Keratinocyte (primary cell): ENCODE measurements at regions not wholly inside any gene's neighbourhood (a gene's known extent, or its start where the extent isn't known, plus 50 kb on each side); places are given as distances from the start of the nearest gene placed in this dataset.
"Not testable (repeated sequence)": the region's sequence is repeated elsewhere in the genome, so short reads cannot be mapped to it uniquely, and the experiment has no call there.

ENCODE experiments used
- DNase-seq: peaks from one replicate; pipeline ENCODE4 v3.0.0-alpha.2; 2011; ENCODE audit warnings: low read depth, missing footprints, low spot score
- FAIRE-seq: peaks from 2 replicates; lab custom pipeline; 2011; peaks lifted over from hg19 to GRCh38; lab: Jason Lieb, UNC
- H2AFZ ChIP-seq: 2 replicates; pipeline ENCODE4 v1.6.0; 2012; ENCODE audit warnings: low read length, control low read depth, inconsistent platforms; ENCODE audit not compliant: control insufficient read depth
- H3K27ac ChIP-seq: 2 replicates; pipeline ENCODE4 v1.5.1; 2011; ENCODE audit warnings: low read length; ENCODE audit not compliant: control insufficient read depth, insufficient read depth
- H3K27me3 ChIP-seq: 3 replicates; pipeline ENCODE4 v1.6.0; 2011; ENCODE audit warnings: low read length; ENCODE audit not compliant: control insufficient read depth, insufficient read depth; ENCODE audit errors: extremely low read depth
- H3K36me3 ChIP-seq, 2 experiments: 2 replicates in 1 of 2; 3 replicates in 1 of 2; pipeline ENCODE4 v1.5.1; 2011; ENCODE audit warnings: low read length in 2 of 2, mild to moderate bottlenecking in 1 of 2; ENCODE audit not compliant: control insufficient read depth in 2 of 2, insufficient read depth in 2 of 2; ENCODE audit errors: extremely low read depth in 1 of 2
- H3K4me1 ChIP-seq: 3 replicates; pipeline ENCODE4 v1.5.1; 2011; ENCODE audit warnings: low read length; ENCODE audit not compliant: control insufficient read depth, insufficient read depth; ENCODE audit errors: extremely low read depth
- H3K4me2 ChIP-seq: 3 replicates; pipeline ENCODE4 v1.6.0; 2011; ENCODE audit warnings: low read depth, low read length; ENCODE audit not compliant: control insufficient read depth, insufficient read depth; ENCODE audit errors: extremely low read depth
- H3K4me3 ChIP-seq, 3 experiments: fragments of 200-600 bp in 1 of 3; sonication (generic) in 1 of 3; 2 replicates in 2 of 3; 3 replicates in 1 of 3; pipeline ENCODE4 v1.5.1; 2011 to 2016; ENCODE audit warnings: low read length in 3 of 3, mild to moderate bottlenecking in 3 of 3, control low read depth in 2 of 3, inconsistent platforms in 1 of 3, low read depth in 1 of 3, mixed read lengths in 1 of 3, mixed run types in 1 of 3, moderate library complexity in 1 of 3; ENCODE audit not compliant: control insufficient read depth in 2 of 3, insufficient read depth in 2 of 3; ENCODE audit errors: extremely low read depth in 1 of 3
- H3K79me2 ChIP-seq: 2 replicates; pipeline ENCODE4 v1.6.0; 2012; ENCODE audit warnings: low read length; ENCODE audit not compliant: control insufficient read depth, insufficient read depth
- H3K9ac ChIP-seq: 3 replicates; pipeline ENCODE4 v1.6.0; 2011; ENCODE audit warnings: low read length; ENCODE audit not compliant: control insufficient read depth, insufficient read depth; ENCODE audit errors: extremely low read depth
- H3K9me1 ChIP-seq: 3 replicates; pipeline ENCODE4 v1.6.0; 2011; ENCODE audit warnings: low read length; ENCODE audit not compliant: control insufficient read depth, insufficient read depth; ENCODE audit errors: extremely low read depth
- H3K9me3 ChIP-seq: 2 replicates; pipeline ENCODE4 v1.5.1; 2012; ENCODE audit warnings: low read depth, low read length; ENCODE audit not compliant: control insufficient read depth
- H4K20me1 ChIP-seq: 3 replicates; pipeline ENCODE4 v1.6.0; 2011; ENCODE audit warnings: low read length; ENCODE audit not compliant: control insufficient read depth, insufficient read depth; ENCODE audit errors: extremely low read depth
- CTCF ChIP-seq, 3 experiments: IDR thresholded peaks in 1 of 3; conservative IDR thresholded peaks in 1 of 3; optimal IDR thresholded peaks in 1 of 3; 2 replicates in 2 of 3; 3 replicates in 1 of 3; pipeline versions ENCODE3 to v1.5.1; 2011; ENCODE audit warnings: low read length in 3 of 3, mild to moderate bottlenecking in 3 of 3, moderate library complexity in 2 of 3, control low read depth in 1 of 3, inconsistent platforms in 1 of 3; ENCODE audit not compliant: insufficient read depth in 2 of 3; ENCODE audit errors: extremely low read depth in 1 of 3
- EZH2 ChIP-seq: IDR thresholded peaks from one replicate; pipeline ENCODE4 v1.6.1; 2012; ENCODE audit warnings: inconsistent platforms, mild to moderate bottlenecking, low read length, moderate library complexity
- dilution Hi-C: fragments of 300-500 bp; cut with MboI; formaldehyde crosslinking; loops from one replicate; pipeline ENCODE4 v1.7.0; 2020; ENCODE audit warnings: low sequenced_read_pairs; ENCODE audit not compliant: extremely low pct_ligation_motif_present

GRCh38 chr10:5288359-5288758 is 76.4 kb upstream of the UCN3 start:
- Histone ChIP-seq H4K20me1 (no peaks in the 10 kb centered on the region), H3K27me3 (no peaks in the 10 kb centered on the region), H3K4me1 (peaks cover 23% of the 10 kb centered on the region), H3K9me1 (no peaks in the 10 kb centered on the region), H3K36me3 (no peaks in the 10 kb centered on the region), H3K27ac (no peak overlapping the region), H3K9ac (no peak overlapping the region), H3K9me3 (no peaks in the 10 kb centered on the region), H3K79me2 (no peaks in the 10 kb centered on the region), H2AFZ (no peak overlapping the region), H3K4me2 (no peak overlapping the region), H3K4me3 (no peak overlapping the region)
- TF ChIP-seq CTCF (optimal IDR thresholded peaks at IDR 0.05 in 1 of 3, IDR thresholded peaks at IDR 0.05 in 1 of 3, conservative IDR thresholded peaks at IDR 0.05 in 1 of 3; ENCODE audit: extremely low read depth in 1 of 3, insufficient read depth in 2 of 3, low read length in 3 of 3) (no peak), EZH2 (no peak)
- dilution Hi-C loops = no loop called here
- FAIRE-seq (no peak), DNase-seq (no peak)

- H3K36me3 ChIP-seq, H3K9me1 ChIP-seq, H3K27me3 ChIP-seq, H3K4me2 ChIP-seq, DNase-seq, H4K20me1 ChIP-seq, H3K9me3 ChIP-seq, H3K4me3 ChIP-seq, FAIRE-seq, H3K9ac ChIP-seq, H3K79me2 ChIP-seq, dilution Hi-C loops, H2AFZ ChIP-seq, H3K27ac ChIP-seq: not testable (repeated sequence)
- H3K4me1 ChIP-seq = peaks cover 26% of the 10 kb centered on the region
Measured at GRCh38 chr10:5289228-5289627, 75.5 kb upstream of the UCN3 start.

- Histone ChIP-seq H3K4me3 (no peak overlapping the region), H3K9ac (peak overlapping the region; percentile 48)
Measured at GRCh38 chr10:5291501-5292195, 73.1 kb upstream of the UCN3 start.

More at GRCh38 chr10:5291501-5292195, 73.1 kb upstream of the UCN3 start:
- peak overlapping the region; percentile 81 for H2AFZ ChIP-seq
- no peaks in the 10 kb centered on the region for H3K36me3 ChIP-seq
- peak in 1 of 3 experiments; percentile 10 for TF ChIP-seq CTCF (optimal IDR thresholded peaks at IDR 0.05 in 1 of 3, IDR thresholded peaks at IDR 0.05 in 1 of 3, conservative IDR thresholded peaks at IDR 0.05 in 1 of 3; ENCODE audit: extremely low read depth in 1 of 3, insufficient read depth in 2 of 3, low read length in 3 of 3)
- TF ChIP-seq EZH2 = no peak
- H3K4me1 ChIP-seq = peaks cover 23% of the 10 kb centered on the region
- H3K9me3 ChIP-seq = no peaks in the 10 kb centered on the region
- no peaks in the 10 kb centered on the region for H3K27me3 ChIP-seq
- no peaks in the 10 kb centered on the region for H3K79me2 ChIP-seq
- DNase-seq (peak; percentile 35), FAIRE-seq (peak; percentile 36)
- dilution Hi-C loops = no loop called here
- peak overlapping the region; percentile 93 for H3K27ac ChIP-seq
- H3K9me1 ChIP-seq = no peaks in the 10 kb centered on the region
- peak overlapping the region; percentile 70 for H3K4me2 ChIP-seq
- H4K20me1 ChIP-seq = no peaks in the 10 kb centered on the region
